ENCODE measurements at regions not wholly inside any gene's neighbourhood (a gene's known extent, or its start where the extent isn't known, plus 50 kb on each side); places are given as distances from the start of the nearest gene placed in this dataset.
"Not testable (repeated sequence)": the region's sequence is repeated elsewhere in the genome, so short reads cannot be mapped to it uniquely, and the experiment has no call there.

- DNase-seq, result no peak
Measured at GRCh38 chr4:132097041-132097440, 1052.1 kb upstream of the PCDH10 start.

- DNase-seq, result no peak
Measured at GRCh38 chr4:132101526-132101925, 1047.6 kb upstream of the PCDH10 start.

GRCh38 chr4:132108784-132109183 is 1040.3 kb upstream of the PCDH10 start:
- no peak for DNase-seq

GRCh38 chr4:132114885-132115284 is 1034.2 kb upstream of the PCDH10 start:
- DNase-seq, result no peak

GRCh38 chr4:132122741-132123140 is 1026.4 kb upstream of the PCDH10 start:
- not testable (repeated sequence) for DNase-seq

- no peak for DNase-seq
Measured at GRCh38 chr4:132123870-132124623, 1025.0 kb upstream of the PCDH10 start.

- DNase-seq, result no peak
Measured at GRCh38 chr4:132124624-132124974, 1024.5 kb upstream of the PCDH10 start.

GRCh38 chr4:132125131-132125530 is 1024.0 kb upstream of the PCDH10 start:
- DNase-seq, result no peak

GRCh38 chr4:132132433-132132832 is 1016.7 kb upstream of the PCDH10 start:
- no peak for DNase-seq

GRCh38 chr4:132169660-132170059 is 979.4 kb upstream of the PCDH10 start:
- no peak for DNase-seq

- DNase-seq, result no peak
Measured at GRCh38 chr4:132180020-132180427, 969.1 kb upstream of the PCDH10 start.

GRCh38 chr4:132195176-132195575 is 953.9 kb upstream of the PCDH10 start:
- no peak for DNase-seq

- no peak for DNase-seq
Measured at GRCh38 chr4:132203618-132204017, 945.5 kb upstream of the PCDH10 start.

- no peak for DNase-seq
Measured at GRCh38 chr4:132214519-132214918, 934.6 kb upstream of the PCDH10 start.

GRCh38 chr4:132218406-132218805 is 930.7 kb upstream of the PCDH10 start:
- no peak for DNase-seq

- no peak for DNase-seq
Measured at GRCh38 chr4:132227151-132227856, 921.8 kb upstream of the PCDH10 start.

GRCh38 chr4:132227857-132228165 is 921.3 kb upstream of the PCDH10 start:
- peak; percentile 11 for DNase-seq

- no peak for DNase-seq
Measured at GRCh38 chr4:132228676-132229075, 920.4 kb upstream of the PCDH10 start.

GRCh38 chr4:132230025-132230424 is 919.1 kb upstream of the PCDH10 start:
- DNase-seq, result no peak

- no peak for DNase-seq
Measured at GRCh38 chr4:132238697-132239096, 910.4 kb upstream of the PCDH10 start.

- DNase-seq, result no peak
Measured at GRCh38 chr4:132240081-132240480, 909.0 kb upstream of the PCDH10 start.

GRCh38 chr4:132245319-132245718 is 903.8 kb upstream of the PCDH10 start:
- no peak for DNase-seq

- DNase-seq, result no peak
Measured at GRCh38 chr4:132264176-132264575, 884.9 kb upstream of the PCDH10 start.

GRCh38 chr4:132266374-132266773 is 882.7 kb upstream of the PCDH10 start:
- no peak for DNase-seq

- no peak for DNase-seq
Measured at GRCh38 chr4:132267321-132267720, 881.8 kb upstream of the PCDH10 start.

All from COR-L47 (cell line).